ENCODE measurements at regions not wholly inside any gene's neighbourhood (a gene's known extent, or its start where the extent isn't known, plus 50 kb on each side); places are given as distances from the start of the nearest gene placed in this dataset.

- in situ Hi-C loops (cut with MboI) = loop anchor here (25.0 kb wide), 1 partner anchor 1445 kb away; no protein-coding TSS in a partner anchor
These were observed 1009.8 kb upstream of the SLIT2 start for GRCh38 chr4:19241895-19242294.

More at GRCh38 chr4:19241895-19242294, 1009.8 kb upstream of the SLIT2 start:
- ChIA-PET RAD21 (ENCODE audit: unreplicated experiment) (no interaction called here), POLR2A (no interaction called here), CTCF (no interaction called here), SMC1A (ENCODE audit: uncharacterized antibody, unreplicated experiment) (no interaction called here)
- no peak for DNase-seq (ENCODE audit: low read depth, low spot score)
- no peak for FAIRE-seq
- Histone ChIP-seq H2AFZ (ENCODE audit: control insufficient read depth, low read depth, low read length) (no peak overlapping the region), H3K27ac (ENCODE audit: control insufficient read depth, insufficient read depth) (no peak overlapping the region), H3K36me3 (ENCODE audit: control insufficient read depth in 2 of 2, insufficient read depth in 2 of 2, low read length in 1 of 2) (no peaks in the 10 kb centered on the region), H3K4me2 (ENCODE audit: control insufficient read depth, insufficient read depth) (no peak overlapping the region), H3K9me3 (replicated peaks; ENCODE audit: control insufficient read depth, insufficient read depth, low read length) (no peaks in the 10 kb centered on the region), H3K79me2 (ENCODE audit: control insufficient read depth, insufficient read depth, low read length) (no peaks in the 10 kb centered on the region), H4K20me1 (ENCODE audit: control insufficient read depth, insufficient read depth) (no peaks in the 10 kb centered on the region), H3K4me1 (ENCODE audit: control insufficient read depth, insufficient read depth, low read length) (no peaks in the 10 kb centered on the region), H3K27me3 (replicated peaks in 1 of 2; ENCODE audit: control insufficient read depth in 2 of 2, insufficient read depth in 2 of 2, low read length in 1 of 2) (no peaks in the 10 kb centered on the region), H3K9ac (ENCODE audit: control insufficient read depth, insufficient read depth, low read length) (no peak overlapping the region), H3K4me3 (no peak overlapping the region)
- no TSS peak for BruUV-seq (replicated peaks)
- intact Hi-C loops (cut with micrococcal nuclease; ENCODE audit: unreplicated experiment) = no loop called here
- ATAC-seq = no peak
- 7% methylated on average over 4 of the region's 4 CpGs for WGBS (ENCODE audit: insufficient coverage, insufficient replicate concordance, low lambda C conversion rate, missing lambda C conversion rate)
- TF ChIP-seq RELA (IDR thresholded peaks at IDR 0.05; ENCODE audit: borderline replicate concordance, partially characterized antibody) (no peak), SUPT20H (IDR thresholded peaks at IDR 0.05; ENCODE audit: borderline replicate concordance, control insufficient read depth, low read depth, low read length) (no peak), CHD1 (IDR thresholded peaks at IDR 0.05; ENCODE audit: low read depth, low read length) (no peak), NRF1 (conservative IDR thresholded peaks at IDR 0.05; ENCODE audit: low read depth, low read length) (no peak), SIX5 (IDR thresholded peaks at IDR 0.05; ENCODE audit: low read depth, low read length, severe bottlenecking) (no peak), HSF1 (IDR thresholded peaks at IDR 0.05; ENCODE audit: low read depth, low read length) (no peak), SREBF2 (IDR thresholded peaks at IDR 0.05; ENCODE audit: low read length) (no peak), BHLHE40 (IDR thresholded peaks at IDR 0.05; ENCODE audit: borderline replicate concordance in 1 of 2, low read depth in 2 of 2, low read length in 1 of 2) (no peak), ZBTB4 (CRISPR knock-in tag; IDR thresholded peaks at IDR 0.05) (no peak)
- TF ChIP-seq, protein P1, sequence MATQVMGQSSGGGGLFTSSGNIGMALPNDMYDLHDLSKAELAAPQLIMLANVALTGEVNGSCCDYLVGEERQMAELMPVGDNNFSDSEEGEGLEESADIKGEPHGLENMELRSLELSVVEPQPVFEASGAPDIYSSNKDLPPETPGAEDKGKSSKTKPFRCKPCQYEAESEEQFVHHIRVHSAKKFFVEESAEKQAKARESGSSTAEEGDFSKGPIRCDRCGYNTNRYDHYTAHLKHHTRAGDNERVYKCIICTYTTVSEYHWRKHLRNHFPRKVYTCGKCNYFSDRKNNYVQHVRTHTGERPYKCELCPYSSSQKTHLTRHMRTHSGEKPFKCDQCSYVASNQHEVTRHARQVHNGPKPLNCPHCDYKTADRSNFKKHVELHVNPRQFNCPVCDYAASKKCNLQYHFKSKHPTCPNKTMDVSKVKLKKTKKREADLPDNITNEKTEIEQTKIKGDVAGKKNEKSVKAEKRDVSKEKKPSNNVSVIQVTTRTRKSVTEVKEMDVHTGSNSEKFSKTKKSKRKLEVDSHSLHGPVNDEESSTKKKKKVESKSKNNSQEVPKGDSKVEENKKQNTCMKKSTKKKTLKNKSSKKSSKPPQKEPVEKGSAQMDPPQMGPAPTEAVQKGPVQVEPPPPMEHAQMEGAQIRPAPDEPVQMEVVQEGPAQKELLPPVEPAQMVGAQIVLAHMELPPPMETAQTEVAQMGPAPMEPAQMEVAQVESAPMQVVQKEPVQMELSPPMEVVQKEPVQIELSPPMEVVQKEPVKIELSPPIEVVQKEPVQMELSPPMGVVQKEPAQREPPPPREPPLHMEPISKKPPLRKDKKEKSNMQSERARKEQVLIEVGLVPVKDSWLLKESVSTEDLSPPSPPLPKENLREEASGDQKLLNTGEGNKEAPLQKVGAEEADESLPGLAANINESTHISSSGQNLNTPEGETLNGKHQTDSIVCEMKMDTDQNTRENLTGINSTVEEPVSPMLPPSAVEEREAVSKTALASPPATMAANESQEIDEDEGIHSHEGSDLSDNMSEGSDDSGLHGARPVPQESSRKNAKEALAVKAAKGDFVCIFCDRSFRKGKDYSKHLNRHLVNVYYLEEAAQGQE (IDR thresholded peaks at IDR 0.05; ENCODE audit: low read depth, low read length) = no peak

Measured in GM12878 (cell line).